ENCODE measurements at regions not wholly inside any gene's neighbourhood (a gene's known extent, or its start where the extent isn't known, plus 50 kb on each side); places are given as distances from the start of the nearest gene placed in this dataset.

DNA sequence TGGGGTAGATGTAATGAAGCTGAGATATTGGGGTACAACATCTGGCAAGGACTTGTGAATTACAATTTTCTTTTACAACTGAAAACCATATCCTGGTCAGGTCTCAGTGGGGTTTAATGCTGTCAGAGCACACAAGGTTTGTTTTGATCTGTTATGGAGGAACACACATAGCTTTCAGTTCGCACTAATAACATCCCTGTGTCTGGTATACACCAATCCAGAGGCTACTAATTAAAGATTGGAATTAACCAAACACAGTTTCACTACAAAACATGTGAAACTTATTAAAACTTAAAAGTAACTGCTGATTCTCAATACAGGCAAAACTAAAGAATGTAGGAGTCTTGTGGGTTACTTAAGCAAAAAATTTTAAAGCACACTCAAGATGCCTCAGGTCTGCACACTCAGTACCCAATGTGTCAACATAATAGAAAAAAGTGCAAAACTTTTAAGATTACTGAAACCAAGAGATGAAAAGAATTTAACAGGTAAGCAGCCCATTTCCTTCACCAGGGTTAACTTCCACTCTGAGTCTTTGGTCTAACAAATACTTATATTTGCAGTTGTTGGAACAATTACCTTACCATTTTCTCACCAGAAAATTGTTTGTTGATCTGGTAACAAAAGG lies 77.4 kb downstream of the LLPH start (continued):
- TF ChIP-seq, protein P1, sequence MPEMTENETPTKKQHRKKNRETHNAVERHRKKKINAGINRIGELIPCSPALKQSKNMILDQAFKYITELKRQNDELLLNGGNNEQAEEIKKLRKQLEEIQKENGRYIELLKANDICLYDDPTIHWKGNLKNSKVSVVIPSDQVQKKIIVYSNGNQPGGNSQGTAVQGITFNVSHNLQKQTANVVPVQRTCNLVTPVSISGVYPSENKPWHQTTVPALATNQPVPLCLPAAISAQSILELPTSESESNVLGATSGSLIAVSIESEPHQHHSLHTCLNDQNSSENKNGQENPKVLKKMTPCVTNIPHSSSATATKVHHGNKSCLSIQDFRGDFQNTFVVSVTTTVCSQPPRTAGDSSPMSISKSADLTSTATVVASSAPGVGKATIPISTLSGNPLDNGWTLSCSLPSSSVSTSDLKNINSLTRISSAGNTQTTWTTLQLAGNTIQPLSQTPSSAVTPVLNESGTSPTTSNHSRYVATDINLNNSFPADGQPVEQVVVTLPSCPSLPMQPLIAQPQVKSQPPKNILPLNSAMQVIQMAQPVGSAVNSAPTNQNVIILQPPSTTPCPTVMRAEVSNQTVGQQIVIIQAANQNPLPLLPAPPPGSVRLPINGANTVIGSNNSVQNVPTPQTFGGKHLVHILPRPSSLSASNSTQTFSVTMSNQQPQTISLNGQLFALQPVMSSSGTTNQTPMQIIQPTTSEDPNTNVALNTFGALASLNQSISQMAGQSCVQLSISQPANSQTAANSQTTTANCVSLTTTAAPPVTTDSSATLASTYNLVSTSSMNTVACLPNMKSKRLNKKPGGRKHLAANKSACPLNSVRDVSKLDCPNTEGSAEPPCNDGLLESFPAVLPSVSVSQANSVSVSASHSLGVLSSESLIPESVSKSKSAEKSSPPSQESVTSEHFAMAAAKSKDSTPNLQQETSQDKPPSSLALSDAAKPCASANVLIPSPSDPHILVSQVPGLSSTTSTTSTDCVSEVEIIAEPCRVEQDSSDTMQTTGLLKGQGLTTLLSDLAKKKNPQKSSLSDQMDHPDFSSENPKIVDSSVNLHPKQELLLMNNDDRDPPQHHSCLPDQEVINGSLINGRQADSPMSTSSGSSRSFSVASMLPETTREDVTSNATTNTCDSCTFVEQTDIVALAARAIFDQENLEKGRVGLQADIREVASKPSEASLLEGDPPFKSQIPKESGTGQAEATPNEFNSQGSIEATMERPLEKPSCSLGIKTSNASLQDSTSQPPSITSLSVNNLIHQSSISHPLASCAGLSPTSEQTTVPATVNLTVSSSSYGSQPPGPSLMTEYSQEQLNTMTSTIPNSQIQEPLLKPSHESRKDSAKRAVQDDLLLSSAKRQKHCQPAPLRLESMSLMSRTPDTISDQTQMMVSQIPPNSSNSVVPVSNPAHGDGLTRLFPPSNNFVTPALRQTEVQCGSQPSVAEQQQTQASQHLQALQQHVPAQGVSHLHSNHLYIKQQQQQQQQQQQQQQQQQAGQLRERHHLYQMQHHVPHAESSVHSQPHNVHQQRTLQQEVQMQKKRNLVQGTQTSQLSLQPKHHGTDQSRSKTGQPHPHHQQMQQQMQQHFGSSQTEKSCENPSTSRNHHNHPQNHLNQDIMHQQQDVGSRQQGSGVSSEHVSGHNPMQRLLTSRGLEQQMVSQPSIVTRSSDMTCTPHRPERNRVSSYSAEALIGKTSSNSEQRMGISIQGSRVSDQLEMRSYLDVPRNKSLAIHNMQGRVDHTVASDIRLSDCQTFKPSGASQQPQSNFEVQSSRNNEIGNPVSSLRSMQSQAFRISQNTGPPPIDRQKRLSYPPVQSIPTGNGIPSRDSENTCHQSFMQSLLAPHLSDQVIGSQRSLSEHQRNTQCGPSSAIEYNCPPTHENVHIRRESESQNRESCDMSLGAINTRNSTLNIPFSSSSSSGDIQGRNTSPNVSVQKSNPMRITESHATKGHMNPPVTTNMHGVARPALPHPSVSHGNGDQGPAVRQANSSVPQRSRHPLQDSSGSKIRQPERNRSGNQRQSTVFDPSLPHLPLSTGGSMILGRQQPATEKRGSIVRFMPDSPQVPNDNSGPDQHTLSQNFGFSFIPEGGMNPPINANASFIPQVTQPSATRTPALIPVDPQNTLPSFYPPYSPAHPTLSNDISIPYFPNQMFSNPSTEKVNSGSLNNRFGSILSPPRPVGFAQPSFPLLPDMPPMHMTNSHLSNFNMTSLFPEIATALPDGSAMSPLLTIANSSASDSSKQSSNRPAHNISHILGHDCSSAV (CRISPR knock-in tag; IDR thresholded peaks at IDR 0.05; ENCODE audit: borderline replicate concordance), result no peak
- TF ChIP-seq ZNF790 (CRISPR knock-in tag; IDR thresholded peaks at IDR 0.05; ENCODE audit: borderline replicate concordance) (no peak), ZNF746 (CRISPR knock-in tag; IDR thresholded peaks at IDR 0.05) (no peak), ZNF747 (CRISPR knock-in tag; IDR thresholded peaks at IDR 0.05; ENCODE audit: borderline replicate concordance) (no peak)

DNA sequence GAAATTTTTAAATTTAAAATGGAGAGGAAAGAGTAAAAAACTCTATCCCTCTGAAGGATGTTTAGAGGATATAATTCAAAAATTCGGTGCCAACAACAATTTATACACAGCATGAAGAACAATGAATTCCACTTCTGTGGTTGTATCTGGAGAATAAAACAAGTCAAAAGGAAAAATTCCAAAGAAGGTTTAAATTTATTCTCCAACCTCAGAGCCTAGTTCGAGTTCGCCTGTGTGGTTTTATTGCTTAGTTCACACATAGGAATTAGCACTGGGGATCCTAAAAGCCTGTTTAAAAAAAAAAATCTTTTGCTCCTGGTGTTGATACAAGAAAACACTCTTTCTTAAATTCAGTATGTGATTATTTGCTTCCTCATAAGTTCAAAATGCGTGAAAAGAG lies 79.2 kb downstream of the LLPH start:
- ChIA-PET POLR2A (no interaction called here), CTCF (ENCODE audit: low intra/inter-chr PET ratio, low total read pairs) (no interaction called here)
- H3K27ac ChIP-seq (ENCODE audit: extremely low read length, insufficient read depth, low read length), result no peak overlapping the region
- H3K79me2 ChIP-seq (ENCODE audit: insufficient read depth, low read length), result no peaks in the 10 kb centered on the region
- no TSS peak for BruUV-seq (replicated peaks)
- no peak for ATAC-seq
- FAIRE-seq, result no peak
- H4K20me1 ChIP-seq (ENCODE audit: insufficient read depth, low read length), result no peaks in the 10 kb centered on the region
- intact Hi-C loops (cut with micrococcal nuclease; ENCODE audit: unreplicated experiment), result no loop called here
- in situ Hi-C loops (cut with HindIII; ENCODE audit: extremely low pct_ligation_motif_present, low pct_unique_long_range_greater_than_20kb), result no loop called here
- H3K27me3 ChIP-seq (ENCODE audit: control insufficient read depth in 1 of 2, insufficient read depth in 2 of 2, low read length in 2 of 2), result no peaks in the 10 kb centered on the region
- no peak for DNase-seq (ENCODE audit: low spot score)
- no peak overlapping the region for H3K4me3 ChIP-seq (replicated peaks in 1 of 3; ENCODE audit: insufficient read depth in 1 of 3, low read depth in 2 of 3, low read length in 3 of 3)
- no peak overlapping the region for H3K9ac ChIP-seq (ENCODE audit: insufficient read depth, low read depth, low read length)
- 86% methylated on average over 4 of the region's 4 CpGs for WGBS (ENCODE audit: low lambda C conversion rate)
- no peaks in the 10 kb centered on the region for H3K36me3 ChIP-seq (replicated peaks in 1 of 2; ENCODE audit: control insufficient read depth in 1 of 2, insufficient read depth in 2 of 2, low read length in 2 of 2)
- peaks cover 70% of the 10 kb centered on the region for H3K4me1 ChIP-seq (ENCODE audit: insufficient read depth, low read length)
- H2AFZ ChIP-seq (ENCODE audit: low read length), result no peak overlapping the region
- no peaks in the 10 kb centered on the region for H3K9me3 ChIP-seq (ENCODE audit: low read length)
- no peak overlapping the region for H3K4me2 ChIP-seq (ENCODE audit: low read depth, low read length)
- TF ChIP-seq ZNF451 (CRISPR knock-in tag; IDR thresholded peaks at IDR 0.05) (no peak), MAF1 (CRISPR knock-in tag; IDR thresholded peaks at IDR 0.05; ENCODE audit: borderline replicate concordance) (no peak), TEAD3 (CRISPR knock-in tag; optimal IDR thresholded peaks at IDR 0.05; ENCODE audit: borderline replicate concordance) (no peak), ZFP82 (CRISPR knock-in tag; IDR thresholded peaks at IDR 0.05; ENCODE audit: borderline replicate concordance) (no peak), JUNB (CRISPR knock-in tag; IDR thresholded peaks at IDR 0.05; ENCODE audit: borderline replicate concordance) (no peak), IKZF4 (CRISPR knock-in tag; IDR thresholded peaks at IDR 0.05; ENCODE audit: borderline replicate concordance, low read depth, not compliant biosample characterization) (no peak)
- TF ChIP-seq, protein P2, sequence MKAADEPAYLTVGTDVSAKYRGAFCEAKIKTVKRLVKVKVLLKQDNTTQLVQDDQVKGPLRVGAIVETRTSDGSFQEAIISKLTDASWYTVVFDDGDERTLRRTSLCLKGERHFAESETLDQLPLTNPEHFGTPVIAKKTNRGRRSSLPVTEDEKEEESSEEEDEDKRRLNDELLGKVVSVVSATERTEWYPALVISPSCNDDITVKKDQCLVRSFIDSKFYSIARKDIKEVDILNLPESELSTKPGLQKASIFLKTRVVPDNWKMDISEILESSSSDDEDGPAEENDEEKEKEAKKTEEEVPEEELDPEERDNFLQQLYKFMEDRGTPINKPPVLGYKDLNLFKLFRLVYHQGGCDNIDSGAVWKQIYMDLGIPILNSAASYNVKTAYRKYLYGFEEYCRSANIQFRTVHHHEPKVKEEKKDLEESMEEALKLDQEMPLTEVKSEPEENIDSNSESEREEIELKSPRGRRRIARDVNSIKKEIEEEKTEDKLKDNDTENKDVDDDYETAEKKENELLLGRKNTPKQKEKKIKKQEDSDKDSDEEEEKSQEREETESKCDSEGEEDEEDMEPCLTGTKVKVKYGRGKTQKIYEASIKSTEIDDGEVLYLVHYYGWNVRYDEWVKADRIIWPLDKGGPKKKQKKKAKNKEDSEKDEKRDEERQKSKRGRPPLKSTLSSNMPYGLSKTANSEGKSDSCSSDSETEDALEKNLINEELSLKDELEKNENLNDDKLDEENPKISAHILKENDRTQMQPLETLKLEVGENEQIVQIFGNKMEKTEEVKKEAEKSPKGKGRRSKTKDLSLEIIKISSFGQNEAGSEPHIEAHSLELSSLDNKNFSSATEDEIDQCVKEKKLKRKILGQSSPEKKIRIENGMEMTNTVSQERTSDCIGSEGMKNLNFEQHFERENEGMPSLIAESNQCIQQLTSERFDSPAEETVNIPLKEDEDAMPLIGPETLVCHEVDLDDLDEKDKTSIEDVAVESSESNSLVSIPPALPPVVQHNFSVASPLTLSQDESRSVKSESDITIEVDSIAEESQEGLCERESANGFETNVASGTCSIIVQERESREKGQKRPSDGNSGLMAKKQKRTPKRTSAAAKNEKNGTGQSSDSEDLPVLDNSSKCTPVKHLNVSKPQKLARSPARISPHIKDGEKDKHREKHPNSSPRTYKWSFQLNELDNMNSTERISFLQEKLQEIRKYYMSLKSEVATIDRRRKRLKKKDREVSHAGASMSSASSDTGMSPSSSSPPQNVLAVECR (CRISPR knock-in tag; IDR thresholded peaks at IDR 0.05; ENCODE audit: borderline replicate concordance), result no peak

Measured in HepG2 (cell line).